ENCODE measurements at regions not wholly inside any gene's neighbourhood (a gene's known extent, or its start where the extent isn't known, plus 50 kb on each side); places are given as distances from the start of the nearest gene placed in this dataset.

DNA sequence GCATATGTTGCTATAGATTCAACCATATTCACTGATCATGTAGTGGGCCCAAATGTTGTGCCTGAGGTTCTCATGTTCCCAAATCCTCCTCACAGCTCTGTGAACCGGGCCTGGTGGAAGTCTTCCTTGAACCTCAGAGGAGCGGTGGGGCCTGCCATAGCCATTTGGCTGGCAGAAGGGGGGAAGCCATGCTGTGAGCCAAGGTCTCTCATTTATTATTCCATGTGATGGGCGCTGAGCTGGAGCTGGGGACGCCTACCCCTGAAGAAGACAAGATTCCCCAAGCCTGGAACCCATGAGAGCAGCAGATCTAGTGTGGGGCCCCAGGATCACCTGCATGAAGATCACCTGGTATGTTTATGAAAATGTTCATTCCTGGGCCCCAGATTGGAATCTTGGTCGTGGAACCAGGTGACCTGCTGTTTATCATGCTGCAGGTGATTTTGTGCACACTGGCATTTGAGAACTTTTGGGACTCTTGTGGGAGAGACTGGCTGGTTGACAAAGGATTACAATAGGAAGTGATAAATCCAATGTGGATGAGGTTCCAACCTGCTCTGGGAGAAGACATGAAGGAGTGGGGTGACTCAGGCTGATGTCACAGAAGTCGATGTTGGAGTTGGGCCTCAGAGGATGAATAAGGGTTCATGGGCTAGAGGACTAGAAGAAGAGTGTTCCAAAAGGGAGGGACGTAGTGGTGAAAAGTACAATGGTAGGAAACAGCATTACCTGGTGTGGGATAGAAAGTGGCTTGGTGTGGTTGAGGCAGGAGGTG lies 102.1 kb downstream of the ASB7 start (continued):
- TF ChIP-seq RERE (CRISPR knock-in tag; IDR thresholded peaks at IDR 0.05; ENCODE audit: borderline replicate concordance) = no peak
- TF ChIP-seq EZH2 (IDR thresholded peaks at IDR 0.05; ENCODE audit: borderline replicate concordance, low read depth, low read length) = no peak
- no peak for TF ChIP-seq NFATC3 (IDR thresholded peaks at IDR 0.05)

GRCh38 chr15:100705065-100705464 lies 102.7 kb downstream of the ASB7 start:
- ChIA-PET POLR2A (interaction anchor here (0.8 kb wide), 1 partner anchor 10 kb away, joined by 3 read pairs; no protein-coding TSS in a partner anchor), CTCF (ENCODE audit: low intra/inter-chr PET ratio) (no interaction called here)
- 0% methylated on average over 6 of the region's 7 CpGs for WGBS (ENCODE audit: insufficient coverage, low coverage, missing lambda C conversion rate)
- H3K4me2 ChIP-seq (ENCODE audit: insufficient read depth, low read length) = no peak overlapping the region
- H3K4me1 ChIP-seq (replicated peaks in 1 of 2; ENCODE audit: control insufficient read depth in 2 of 2, insufficient read depth in 2 of 2, low read length in 2 of 2) = no peaks in the 10 kb centered on the region
- H3K27me3 ChIP-seq (ENCODE audit: control insufficient read depth in 2 of 2, insufficient read depth in 2 of 2, low read length in 2 of 2) = peaks cover 0 to 14% of the 10 kb centered on the region in 2 experiments; a peak in 2 of 5 replicates
- H3K9me1 ChIP-seq (ENCODE audit: control insufficient read depth, insufficient read depth, low read length) = no peaks in the 10 kb centered on the region
- H3K79me2 ChIP-seq (ENCODE audit: control insufficient read depth, insufficient read depth, low read length) = no peaks in the 10 kb centered on the region
- no peaks in the 10 kb centered on the region for H3K9me3 ChIP-seq (replicated peaks; ENCODE audit: control insufficient read depth, insufficient read depth, low read depth, low read length)
- H4K20me1 ChIP-seq (replicated peaks; ENCODE audit: control insufficient read depth, insufficient read depth, low read length) = no peaks in the 10 kb centered on the region
- H3K36me3 ChIP-seq (ENCODE audit: control insufficient read depth, insufficient read depth, low read length) = no peaks in the 10 kb centered on the region
- no peak for ATAC-seq
- H3K9ac ChIP-seq (ENCODE audit: insufficient read depth in 1 of 2, low read depth in 2 of 2, low read length in 2 of 2) = no peak overlapping the region
- BruUV-seq (replicated peaks) = no TSS peak
- no peak overlapping the region for H3K27ac ChIP-seq (ENCODE audit: extremely low read depth, low read depth, low read length)
- no peak for DNase-seq (ENCODE audit: extremely low read depth in 1 of 4, low spot score in 3 of 4)
- in situ Hi-C loops (cut with MboI) (no loop called here), intact Hi-C loops (cut with micrococcal nuclease) (no loop called here)
- H3K4me3 ChIP-seq = no peak overlapping the region
- FAIRE-seq = no peak
- H2AFZ ChIP-seq (ENCODE audit: low read depth, low read length) = no peak overlapping the region
- TF ChIP-seq NFIC (IDR thresholded peaks at IDR 0.05) = no peak
- TF ChIP-seq, protein P1, sequence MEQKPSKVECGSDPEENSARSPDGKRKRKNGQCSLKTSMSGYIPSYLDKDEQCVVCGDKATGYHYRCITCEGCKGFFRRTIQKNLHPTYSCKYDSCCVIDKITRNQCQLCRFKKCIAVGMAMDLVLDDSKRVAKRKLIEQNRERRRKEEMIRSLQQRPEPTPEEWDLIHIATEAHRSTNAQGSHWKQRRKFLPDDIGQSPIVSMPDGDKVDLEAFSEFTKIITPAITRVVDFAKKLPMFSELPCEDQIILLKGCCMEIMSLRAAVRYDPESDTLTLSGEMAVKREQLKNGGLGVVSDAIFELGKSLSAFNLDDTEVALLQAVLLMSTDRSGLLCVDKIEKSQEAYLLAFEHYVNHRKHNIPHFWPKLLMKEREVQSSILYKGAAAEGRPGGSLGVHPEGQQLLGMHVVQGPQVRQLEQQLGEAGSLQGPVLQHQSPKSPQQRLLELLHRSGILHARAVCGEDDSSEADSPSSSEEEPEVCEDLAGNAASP (IDR thresholded peaks at IDR 0.05) = no peak
- TF ChIP-seq ZZZ3 (IDR thresholded peaks at IDR 0.05) = no peak
- no peak for TF ChIP-seq KLF10 (CRISPR knock-in tag; IDR thresholded peaks at IDR 0.05)
- TF ChIP-seq, protein P2, sequence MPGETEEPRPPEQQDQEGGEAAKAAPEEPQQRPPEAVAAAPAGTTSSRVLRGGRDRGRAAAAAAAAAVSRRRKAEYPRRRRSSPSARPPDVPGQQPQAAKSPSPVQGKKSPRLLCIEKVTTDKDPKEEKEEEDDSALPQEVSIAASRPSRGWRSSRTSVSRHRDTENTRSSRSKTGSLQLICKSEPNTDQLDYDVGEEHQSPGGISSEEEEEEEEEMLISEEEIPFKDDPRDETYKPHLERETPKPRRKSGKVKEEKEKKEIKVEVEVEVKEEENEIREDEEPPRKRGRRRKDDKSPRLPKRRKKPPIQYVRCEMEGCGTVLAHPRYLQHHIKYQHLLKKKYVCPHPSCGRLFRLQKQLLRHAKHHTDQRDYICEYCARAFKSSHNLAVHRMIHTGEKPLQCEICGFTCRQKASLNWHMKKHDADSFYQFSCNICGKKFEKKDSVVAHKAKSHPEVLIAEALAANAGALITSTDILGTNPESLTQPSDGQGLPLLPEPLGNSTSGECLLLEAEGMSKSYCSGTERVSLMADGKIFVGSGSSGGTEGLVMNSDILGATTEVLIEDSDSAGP (CRISPR knock-in tag; IDR thresholded peaks at IDR 0.05) = no peak
- TF ChIP-seq RHOXF2B (CRISPR knock-in tag; conservative IDR thresholded peaks at IDR 0.05) = no peak
- TF ChIP-seq TEAD2 (tag; IDR thresholded peaks at IDR 0.05) = no peak
- TF ChIP-seq ZNF274 (IDR thresholded peaks at IDR 0.05; ENCODE audit: borderline replicate concordance, low read depth, low read length) = no peak

All from K562 (cell line).